Activated T-helper 9 cell treated with anti-CD3 and anti-CD28 coated beads, Interleukin-2, amount 50 U/mL, for 16 hours (primary cell): ENCODE measurements at regions not wholly inside any gene's neighbourhood (a gene's known extent, or its start where the extent isn't known, plus 50 kb on each side); places are given as distances from the start of the nearest gene placed in this dataset.
"Not testable (repeated sequence)": the region's sequence is repeated elsewhere in the genome, so short reads cannot be mapped to it uniquely, and the experiment has no call there.

Experiments
- DNase-seq: peaks from one replicate; pipeline ENCODE4 v3.0.0-alpha.2; 2020; ENCODE audit warnings: low read depth

DNA sequence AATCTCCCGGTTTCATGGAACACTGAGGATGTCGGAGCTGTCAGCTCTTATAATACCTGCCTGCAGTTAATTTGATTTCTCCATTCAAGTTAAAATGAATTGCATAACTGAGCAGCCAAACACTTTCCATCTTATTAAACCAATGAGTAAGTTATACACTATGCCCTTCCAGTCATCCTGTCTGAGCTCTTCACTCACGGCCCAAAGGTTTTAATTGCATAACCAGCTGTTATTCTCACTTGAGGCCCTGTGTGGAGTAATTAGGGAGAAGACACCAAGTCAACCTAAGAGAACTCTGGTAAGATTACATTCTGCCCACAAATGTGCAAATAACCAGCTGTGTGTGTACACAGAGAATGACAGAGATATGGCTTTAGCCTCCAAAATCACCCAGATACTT lies 303.5 kb downstream of the TBC1D4 start:
- DNase-seq = no peak

DNA sequence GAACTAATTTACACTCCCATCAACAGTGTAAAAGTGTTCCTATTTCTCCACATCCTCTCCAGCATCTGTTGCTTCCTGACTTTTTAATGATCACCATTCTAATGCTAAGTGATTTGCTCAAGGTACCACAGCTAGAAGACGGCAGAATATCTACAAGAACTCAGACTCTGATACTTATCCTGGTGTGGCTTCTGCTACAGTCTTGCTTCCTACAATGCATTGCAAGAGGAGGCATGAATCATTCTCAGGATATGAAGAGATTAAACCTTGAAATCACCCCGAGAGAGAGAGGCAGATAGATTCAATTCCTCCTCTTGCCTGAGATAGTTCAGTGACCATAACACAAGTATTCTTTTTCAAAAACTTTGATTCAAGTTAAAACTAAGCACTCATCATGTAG lies 306.4 kb downstream of the TBC1D4 start:
- DNase-seq = no peak

DNA sequence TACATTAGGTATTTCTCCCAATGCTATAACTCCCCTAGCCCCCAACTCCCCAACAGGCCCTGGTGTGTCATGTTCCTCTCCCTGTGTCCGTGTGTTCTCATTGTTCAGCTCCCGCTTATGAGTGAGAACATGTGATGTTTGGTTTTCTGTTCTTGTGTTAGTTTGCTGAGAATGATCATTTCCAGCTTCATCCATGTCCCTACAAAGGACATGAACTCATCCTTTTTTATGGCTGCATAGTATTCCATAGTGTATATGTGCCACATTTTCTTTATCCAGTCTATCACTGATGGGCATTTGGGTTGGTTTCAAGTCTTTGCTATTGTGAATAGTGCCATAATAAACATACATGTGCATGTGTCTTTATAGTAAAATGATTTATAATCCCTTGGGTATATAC lies 306.9 kb downstream of the TBC1D4 start:
- not testable (repeated sequence) for DNase-seq

DNA sequence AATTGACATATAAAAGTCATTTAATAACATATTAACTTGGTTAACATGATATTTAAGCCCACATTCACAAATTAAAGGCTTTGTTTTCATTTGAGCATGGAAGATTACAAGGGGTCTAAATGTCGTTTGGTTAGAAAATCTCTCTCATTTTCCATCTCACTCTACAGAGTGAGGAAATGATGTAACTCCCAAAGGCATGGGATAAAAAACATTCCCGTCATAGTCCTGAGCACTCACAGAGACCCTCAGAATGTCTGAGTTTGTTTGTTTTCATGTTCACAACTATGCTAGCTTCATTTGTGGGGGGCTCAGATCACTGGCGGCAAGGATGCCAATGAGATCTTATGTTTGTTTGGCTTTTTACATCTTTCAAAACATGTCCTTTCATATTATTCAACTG lies 307.5 kb downstream of the TBC1D4 start:
- no peak for DNase-seq

DNA sequence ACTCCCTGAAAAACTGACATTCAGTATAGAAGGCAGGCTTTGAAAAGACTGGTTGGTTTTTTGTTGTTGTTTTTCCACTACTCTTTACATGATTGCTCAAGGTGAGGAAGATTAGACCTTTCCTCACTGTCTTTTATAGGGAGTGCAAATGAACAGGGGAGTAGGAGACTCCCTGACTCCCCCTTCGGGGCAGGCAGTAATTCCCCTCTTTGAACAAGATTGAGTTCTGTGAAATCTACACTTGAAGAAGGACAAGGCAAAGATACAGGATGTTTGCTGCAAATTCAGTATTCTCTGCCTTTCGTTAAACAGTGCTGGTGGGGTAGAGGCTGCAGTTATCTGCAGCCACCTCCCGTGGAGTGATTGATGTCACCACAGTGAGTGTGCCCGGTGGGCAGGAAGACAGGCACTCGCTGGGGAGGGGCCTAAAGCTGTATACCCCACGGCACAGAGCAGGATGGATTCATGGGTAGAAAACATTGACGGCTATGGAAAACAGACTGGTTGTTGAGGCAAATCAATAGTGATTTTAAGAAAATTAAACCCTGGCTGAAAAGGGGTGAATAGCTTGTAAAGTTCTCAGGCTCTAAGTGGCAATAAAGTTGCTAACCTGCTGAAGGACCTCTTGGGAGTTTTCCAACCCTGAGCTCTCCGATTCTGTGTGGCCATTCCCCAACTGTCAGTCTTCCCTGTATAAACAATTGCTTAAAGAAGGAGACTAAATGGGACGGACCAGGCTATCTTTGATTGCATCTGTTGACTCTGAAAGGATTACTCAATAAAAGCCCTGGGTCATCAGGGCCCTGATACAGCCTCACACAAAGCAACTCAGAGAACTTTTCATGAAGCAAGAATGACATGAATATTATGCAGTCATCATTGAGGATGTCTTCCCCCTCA lies 308.3 kb downstream of the TBC1D4 start:
- no peak for DNase-seq

DNA sequence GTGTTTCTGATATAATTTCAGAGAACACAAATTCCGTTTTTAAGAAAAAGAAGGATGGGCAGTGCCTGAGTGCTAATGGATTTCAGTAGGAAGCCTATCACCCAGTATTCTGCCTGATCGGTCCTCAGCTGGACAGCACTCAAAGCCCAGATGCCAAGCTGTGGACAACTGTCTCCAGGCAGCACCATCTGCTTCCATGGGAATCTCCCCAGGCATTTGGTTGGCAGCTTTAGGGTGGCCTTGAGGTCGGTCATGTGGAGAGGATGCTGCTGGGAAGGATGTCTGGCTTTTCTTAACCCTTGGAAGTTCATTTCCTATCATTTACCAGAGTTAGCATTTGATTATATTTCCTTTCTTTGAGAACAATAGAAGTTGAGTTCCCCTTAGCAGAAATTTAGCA lies 311.7 kb downstream of the TBC1D4 start:
- DNase-seq = no peak

DNA sequence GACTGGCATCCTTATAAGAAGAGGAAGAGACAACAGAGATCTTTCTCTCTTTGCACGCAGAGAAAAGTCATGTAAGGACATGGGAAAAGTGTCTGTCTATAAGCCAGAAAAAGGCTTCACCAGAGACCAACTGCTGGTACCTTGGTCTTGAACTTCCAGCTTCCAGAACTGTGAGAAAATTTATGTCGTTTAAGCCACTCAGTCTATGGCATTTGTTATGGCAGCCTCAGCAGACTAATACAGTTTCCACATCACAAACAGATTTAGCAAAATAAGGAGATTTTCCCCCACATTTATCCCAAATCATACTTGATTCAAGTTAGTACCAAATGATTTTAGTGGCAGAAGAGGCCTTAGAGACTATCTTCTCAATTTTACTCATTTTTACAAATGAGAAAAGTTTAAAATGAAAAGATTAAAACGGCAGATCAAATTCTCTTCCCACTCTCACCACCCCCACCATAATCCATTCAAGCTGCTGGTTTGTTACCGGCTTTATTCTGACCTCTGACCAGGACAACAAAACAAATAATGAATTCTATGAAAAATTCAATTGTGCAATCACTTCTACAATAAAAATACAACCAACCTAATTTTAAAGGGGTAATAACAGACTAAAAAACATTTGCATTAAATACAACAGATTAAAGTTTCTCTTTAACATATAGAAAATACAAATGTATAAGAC lies 316.3 kb downstream of the TBC1D4 start:
- no peak for DNase-seq

DNA sequence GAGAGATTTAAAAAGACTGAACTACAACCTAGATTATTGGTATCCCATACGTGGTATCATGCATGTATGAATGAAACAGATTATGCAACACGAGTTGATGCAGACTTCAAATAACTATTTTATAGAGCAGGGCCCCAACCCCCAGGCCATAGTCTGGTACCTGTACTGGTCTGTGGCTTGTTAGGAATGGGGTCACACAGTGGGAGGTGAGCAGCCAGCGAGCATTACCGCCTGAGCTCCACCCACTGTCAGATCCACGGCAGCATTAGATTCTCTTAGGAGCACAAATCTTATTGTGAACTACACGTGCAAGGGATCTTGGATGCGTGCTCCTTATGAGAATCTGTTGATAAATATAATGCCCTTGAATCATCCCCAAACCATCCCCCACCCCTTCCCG lies 320.2 kb downstream of the TBC1D4 start:
- no peak for DNase-seq

DNA sequence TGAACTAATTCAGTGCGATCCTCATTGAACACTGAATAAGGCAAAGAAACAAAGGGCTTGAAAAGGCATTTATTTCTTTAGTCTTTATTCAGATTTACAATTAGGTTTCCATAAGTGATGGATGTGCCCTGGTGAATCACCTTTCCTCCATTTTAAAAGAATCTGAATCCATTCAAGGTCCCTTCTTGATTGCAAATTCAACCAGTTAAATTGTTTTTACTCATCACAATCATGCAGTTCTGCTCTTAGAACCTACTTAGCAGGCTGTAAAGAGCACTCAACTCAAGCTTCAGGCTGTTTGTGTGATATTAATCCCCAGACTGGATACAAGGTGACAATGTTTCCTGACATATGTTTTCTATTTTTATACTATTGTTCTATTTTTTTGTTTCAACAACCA lies 321.0 kb downstream of the TBC1D4 start:
- no peak for DNase-seq

DNA sequence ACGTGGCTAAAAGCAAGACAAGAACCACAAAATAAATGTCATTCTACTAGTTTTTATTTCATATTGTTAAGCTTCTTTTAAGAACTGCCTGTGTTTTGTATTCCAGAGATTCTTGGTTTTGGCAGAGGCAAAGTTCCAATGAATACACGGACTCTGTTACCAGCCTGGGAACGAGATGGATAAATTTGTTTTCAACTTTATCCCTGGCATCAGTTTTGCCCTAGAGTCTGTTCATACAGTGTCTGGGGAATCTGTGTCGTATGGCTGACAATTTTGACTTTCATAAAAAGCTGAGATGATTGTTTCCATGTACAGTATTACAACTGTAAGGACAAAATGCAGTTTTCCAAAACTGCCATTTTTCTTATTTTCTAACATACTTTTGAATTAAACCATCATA lies 327.6 kb downstream of the TBC1D4 start:
- no peak for DNase-seq

DNA sequence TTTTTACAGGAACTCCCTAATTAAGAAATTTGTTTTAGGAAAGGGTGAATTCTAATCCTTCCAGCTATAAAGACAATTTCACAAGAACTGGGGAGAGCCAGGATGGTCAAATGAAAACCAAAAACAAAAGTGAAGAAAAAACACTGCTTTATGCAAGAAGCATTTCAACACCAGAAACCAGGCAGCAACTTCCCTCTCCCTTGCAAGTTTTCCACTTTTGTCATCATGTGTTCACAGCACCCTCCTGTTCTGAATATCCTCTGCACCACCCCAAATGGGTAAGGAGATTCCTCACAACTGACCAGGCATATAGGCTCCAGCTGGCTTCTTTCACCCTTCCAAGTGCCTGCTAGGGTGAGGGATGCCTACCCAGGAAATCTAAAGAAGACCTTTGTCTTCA lies 328.1 kb downstream of the TBC1D4 start:
- no peak for DNase-seq

DNA sequence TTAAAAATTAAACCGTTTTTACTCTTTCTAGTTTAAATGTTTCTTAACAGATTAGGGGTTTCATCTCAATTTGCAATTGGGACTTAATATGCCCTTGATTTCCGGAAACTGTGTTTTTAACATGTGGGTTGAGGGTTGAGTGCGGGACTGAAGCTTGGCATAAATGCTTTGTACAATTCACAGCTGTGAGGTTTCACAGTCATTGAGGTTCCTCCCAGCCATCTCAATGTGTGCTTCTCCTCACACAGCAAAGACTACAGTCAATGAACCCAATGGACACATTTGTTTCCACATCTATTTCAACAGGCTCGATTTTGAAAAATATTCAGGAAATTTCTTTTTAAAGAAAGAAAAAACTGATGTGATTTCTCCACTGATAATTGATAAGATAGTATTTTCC lies 328.6 kb downstream of the TBC1D4 start:
- DNase-seq = no peak

DNA sequence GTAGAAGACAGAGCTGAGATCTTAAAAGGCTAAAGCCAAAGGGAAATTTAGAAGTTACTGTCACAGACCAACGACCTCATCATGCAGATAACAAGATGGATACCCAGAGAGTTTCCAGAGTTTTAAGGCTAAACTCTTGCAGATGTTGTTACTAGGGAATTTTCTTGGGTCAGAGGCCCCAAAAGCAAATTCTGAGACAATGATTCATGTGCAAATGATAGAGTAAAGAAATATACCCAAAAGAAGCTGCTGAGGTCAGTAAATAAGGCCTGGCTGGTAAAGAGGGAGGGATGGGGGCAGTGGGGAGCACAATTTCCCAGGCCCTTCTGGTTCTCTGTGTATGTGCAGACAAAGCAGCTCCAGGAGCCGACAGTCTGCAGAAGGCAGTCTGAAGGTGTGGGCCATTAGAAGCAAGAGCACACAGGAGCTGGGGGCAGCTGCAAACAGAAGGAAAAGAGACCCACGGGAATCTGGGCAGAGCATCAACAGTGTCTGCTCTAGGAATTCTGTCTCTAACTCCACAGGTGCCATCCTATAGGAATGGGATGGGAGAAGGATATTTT lies 330.8 kb downstream of the TBC1D4 start:
- no peak for DNase-seq

DNA sequence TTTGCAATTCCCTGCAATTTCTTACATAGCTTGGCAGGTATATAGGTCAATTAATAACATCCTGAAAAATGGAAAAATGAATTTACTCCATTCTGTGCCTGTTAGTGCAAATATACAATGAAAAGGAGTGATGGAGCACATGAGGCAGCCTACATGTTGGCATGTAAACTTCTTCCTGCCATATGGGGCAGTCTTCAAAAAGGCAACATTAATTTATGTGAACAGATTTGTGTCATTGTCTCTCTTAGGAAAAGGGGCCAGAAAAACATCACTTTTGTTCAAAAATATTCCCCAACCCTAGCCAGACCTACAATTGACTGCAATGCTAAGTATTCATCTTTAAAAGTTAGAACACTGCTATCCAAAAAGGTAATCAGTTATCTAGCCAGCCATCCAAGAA lies 332.2 kb downstream of the TBC1D4 start:
- no peak for DNase-seq

DNA sequence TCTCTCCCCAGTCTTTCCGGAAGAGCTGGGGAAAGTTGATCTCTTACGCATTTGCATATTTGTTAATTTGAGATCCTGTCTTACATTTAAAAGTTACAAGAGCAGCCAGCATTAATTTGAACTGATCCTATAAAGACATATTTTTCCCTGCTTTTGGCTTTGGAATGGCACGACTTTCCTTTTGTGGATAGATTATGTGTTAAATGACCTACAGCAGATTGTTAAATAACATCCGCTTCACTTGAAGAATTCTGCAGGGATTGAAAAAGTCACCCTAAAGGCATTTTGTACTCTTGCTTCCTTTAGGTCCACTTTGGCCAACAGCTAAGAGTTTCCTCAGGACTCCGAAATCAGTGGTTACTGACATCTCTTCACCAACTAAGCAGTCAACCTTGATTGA lies 334.0 kb downstream of the TBC1D4 start:
- no peak for DNase-seq

DNA sequence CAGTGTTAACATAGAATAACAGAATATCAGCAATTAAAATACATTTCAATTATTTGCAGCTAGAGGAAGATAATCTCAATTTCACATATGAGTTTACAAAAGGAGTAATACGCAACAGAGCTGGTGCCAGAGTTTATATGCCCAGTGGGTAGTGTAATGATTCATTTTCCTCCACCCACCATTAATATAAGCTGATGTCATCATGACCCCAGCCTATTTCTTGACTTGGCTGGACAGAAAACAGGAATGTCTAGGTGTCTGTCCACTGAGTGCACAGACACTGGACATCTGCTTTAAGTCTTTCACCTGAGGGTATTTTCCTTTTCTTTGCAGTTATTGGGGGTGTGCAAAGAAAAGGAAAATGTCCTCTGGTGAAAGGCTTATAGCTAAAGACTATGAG lies 335.5 kb downstream of the TBC1D4 start:
- DNase-seq = no peak

DNA sequence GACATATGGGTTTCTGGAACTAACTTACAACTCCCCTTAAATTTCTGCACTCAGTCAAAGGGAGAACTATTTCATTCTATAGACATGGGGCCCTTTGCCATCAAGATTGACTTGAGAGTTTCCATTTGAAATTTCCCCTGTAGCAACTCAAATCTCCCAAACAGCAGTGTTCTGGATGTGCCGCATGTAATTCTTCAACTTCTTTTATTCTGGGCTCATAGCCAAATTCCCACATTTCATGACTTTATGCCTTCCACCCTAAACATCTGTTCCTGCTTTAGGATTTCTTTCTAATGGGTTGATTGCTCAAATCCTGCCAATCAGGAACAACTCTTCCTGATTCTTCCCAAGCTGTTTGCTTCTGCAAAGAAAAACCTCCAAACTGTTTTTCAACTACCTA lies 336.0 kb downstream of the TBC1D4 start:
- no peak for DNase-seq

DNA sequence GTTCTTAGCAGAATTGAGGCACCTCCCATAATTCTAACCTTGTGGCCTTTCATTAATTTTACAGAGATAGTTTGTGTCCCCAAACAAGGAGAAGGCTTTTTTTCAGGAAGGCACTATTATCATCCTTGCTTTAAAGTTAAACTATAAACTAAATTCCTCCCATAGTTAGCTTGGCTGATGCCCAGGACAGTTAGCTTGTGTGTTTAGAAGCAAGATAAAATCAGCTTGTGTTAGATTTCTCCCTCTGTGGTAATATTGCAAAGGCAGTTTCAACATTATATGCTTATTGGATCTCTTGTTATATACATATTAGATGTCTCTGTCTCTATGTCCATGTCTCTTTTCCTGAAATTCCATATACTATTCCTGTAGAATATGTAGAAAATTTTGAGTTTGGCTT lies 342.7 kb downstream of the TBC1D4 start:
- DNase-seq = no peak

DNA sequence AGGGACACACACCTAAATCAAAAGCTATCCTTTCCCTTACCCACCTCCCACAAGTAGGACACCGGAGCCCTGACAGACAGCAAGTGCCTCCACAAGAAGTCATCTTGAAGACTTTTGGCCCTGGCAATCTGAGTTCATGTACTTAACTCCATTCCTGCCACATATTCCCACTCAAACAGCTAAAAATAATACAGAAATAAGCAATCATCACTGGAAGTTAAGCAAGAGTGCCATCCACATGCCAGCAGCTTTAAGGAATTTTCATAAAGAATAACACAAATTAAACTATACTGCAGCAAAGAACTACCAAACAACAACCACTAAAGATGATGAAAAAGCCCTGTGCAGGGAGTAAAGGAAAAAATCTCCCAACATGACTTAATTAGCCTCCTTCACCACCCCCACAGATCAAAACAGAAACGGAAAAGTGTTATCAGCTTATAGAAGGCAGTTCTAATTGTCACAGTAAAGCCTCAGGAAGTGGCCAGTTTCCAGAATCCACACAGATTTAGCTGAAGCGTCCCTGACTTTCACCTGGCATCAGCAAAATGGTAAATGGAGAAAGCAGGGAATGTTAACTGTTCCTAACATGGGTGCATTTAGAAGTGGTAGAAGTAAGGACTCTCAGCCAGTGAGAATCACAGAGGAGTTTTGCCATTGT lies 343.9 kb downstream of the TBC1D4 start:
- no peak for DNase-seq

DNA sequence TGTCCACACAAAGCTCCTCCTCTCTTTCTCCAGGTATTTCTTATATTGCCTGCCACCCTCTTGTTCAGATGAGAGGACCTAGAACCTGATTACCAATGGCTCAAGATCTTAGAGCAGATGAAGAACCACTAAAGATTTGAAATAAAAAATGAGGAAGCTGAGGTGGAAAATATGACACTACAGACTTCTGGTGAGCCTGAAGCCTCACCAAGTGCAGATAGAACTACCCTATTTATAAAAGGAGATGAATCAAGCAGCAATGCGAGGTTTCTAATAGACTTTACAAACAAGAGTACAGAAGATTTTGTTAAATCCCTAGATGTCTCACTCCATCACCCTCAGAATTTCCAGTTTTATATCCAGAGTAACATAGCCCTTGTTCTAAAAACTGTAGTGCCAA lies 345.8 kb downstream of the TBC1D4 start:
- no peak for DNase-seq

DNA sequence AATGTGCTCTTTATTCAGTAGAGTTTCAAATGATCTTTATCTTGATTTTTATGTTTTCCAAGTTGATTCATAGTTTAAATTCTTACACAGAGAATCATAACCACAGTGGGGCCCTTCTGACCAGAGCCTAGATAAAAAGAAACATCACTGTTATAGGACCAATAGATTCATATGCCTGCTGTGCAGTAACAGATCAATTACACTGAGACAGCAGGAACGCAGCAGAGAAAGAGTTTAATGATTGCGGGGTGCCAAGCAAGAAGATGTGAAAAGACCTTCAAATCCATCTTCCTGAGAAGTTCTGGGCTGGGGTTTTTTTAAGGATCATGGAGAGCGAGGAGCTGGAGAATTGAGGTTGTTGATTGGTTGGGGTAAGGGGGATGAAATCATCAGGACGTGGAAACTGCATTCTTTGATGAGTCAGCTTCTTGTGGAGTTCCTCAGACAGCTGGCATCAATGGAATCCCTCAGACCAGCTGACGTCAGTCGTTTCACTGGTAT lies 346.6 kb downstream of the TBC1D4 start:
- no peak for DNase-seq
